C4-2B (cell line): ENCODE measurements at regions not wholly inside any gene's neighbourhood (a gene's known extent, or its start where the extent isn't known, plus 50 kb on each side); places are given as distances from the start of the nearest gene placed in this dataset.

Experiments used
- CTCF ChIP-seq: fragments of 450-650 bp; conservative IDR thresholded peaks from 2 replicates; pipeline ENCODE4 v1.5.1; 2017; ENCODE audit warnings: mild to moderate bottlenecking
- ZFX ChIP-seq: fragments of 450-650 bp; IDR thresholded peaks from 2 replicates; pipeline ENCODE4 v1.6.1; 2017

DNA sequence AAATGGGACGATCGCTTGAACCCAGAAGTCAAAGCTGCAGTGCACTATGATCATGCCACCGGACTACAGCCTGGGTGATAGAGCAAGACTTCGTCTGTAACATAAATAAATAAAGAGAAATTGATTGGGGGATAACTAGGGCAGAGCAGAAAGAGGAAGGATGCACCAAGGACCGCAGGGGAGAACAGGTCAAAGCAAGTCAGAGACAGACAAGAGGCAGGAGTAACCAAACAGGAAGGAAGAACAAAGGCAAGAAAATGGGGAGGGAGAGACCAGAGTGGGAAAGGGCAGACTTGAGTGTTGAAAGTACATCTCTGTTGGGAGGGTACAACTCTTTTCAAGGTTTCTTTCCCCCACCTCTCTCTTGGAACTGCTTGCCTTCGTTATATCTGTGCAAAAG is 50.8 kb upstream of the ELK3 start:
- TF ChIP-seq CTCF (no peak), ZFX (no peak)
